ENCODE measurements at regions not wholly inside any gene's neighbourhood (a gene's known extent, or its start where the extent isn't known, plus 50 kb on each side); places are given as distances from the start of the nearest gene placed in this dataset.

DNA sequence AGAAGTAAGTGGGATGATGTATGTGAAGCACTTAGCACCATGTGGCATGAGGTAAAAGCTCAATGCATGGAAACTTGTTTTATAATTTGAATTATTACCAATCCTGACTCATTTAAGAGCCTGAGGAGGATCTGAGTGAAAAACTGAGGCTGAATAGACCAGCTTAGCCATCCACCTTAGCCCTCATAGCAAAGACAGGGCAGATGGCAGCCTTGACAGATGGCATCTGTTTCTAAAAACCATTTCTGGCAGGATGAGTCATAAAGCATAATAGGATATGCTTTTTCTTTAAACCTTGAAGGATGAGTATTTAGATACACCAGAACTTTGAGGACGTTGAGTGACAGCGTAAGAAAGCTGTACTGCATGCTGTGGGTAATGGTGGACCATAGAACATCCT is 61.0 kb upstream of the NAV2 start:
- H3K9me3 ChIP-seq: no peaks in the 10 kb centered on the region
- H3K4me1 ChIP-seq: peaks cover 3% of the 10 kb centered on the region
- no peak overlapping the region for H3K27ac ChIP-seq
- no peaks in the 10 kb centered on the region for H3K27me3 ChIP-seq
- intact Hi-C loops (cut with DNase I): no loop called here
- TF ChIP-seq, protein P1, sequence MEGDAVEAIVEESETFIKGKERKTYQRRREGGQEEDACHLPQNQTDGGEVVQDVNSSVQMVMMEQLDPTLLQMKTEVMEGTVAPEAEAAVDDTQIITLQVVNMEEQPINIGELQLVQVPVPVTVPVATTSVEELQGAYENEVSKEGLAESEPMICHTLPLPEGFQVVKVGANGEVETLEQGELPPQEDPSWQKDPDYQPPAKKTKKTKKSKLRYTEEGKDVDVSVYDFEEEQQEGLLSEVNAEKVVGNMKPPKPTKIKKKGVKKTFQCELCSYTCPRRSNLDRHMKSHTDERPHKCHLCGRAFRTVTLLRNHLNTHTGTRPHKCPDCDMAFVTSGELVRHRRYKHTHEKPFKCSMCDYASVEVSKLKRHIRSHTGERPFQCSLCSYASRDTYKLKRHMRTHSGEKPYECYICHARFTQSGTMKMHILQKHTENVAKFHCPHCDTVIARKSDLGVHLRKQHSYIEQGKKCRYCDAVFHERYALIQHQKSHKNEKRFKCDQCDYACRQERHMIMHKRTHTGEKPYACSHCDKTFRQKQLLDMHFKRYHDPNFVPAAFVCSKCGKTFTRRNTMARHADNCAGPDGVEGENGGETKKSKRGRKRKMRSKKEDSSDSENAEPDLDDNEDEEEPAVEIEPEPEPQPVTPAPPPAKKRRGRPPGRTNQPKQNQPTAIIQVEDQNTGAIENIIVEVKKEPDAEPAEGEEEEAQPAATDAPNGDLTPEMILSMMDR (IDR thresholded peaks at IDR 0.05): no peak
- no peak overlapping the region for H3K4me3 ChIP-seq
- no peaks in the 10 kb centered on the region for H3K36me3 ChIP-seq
- DNase-seq (no peak), ATAC-seq (no peak)

DNA sequence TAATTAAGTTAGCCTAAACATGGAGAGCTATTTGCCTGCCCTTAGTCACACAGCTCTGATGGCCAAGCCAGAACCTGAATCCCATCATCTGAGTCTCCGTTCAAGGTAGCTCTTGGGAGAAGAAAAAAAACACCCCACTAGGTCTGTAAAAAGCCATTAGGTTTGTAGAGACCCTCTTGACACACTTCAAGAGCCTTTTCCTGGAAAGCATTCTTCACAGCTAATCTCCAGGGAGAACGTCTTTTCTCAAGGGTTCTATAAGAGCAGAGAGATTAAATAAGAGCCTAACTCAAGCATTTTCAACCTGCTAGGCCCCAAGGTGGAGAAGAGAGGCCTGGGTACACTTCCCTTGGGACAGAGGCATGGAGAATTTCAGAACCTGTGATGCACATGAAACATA is 61.6 kb upstream of the NAV2 start:
- DNase-seq (no peak), ATAC-seq (peak; percentile 43)
- Histone ChIP-seq H3K27ac (no peak overlapping the region), H3K9me3 (no peaks in the 10 kb centered on the region), H3K4me1 (peaks cover 3% of the 10 kb centered on the region), H3K27me3 (no peaks in the 10 kb centered on the region), H3K36me3 (no peaks in the 10 kb centered on the region), H3K4me3 (no peak overlapping the region)
- TF ChIP-seq, protein P1 (IDR thresholded peaks at IDR 0.05): no peak
- intact Hi-C loops (cut with DNase I): no loop called here

DNA sequence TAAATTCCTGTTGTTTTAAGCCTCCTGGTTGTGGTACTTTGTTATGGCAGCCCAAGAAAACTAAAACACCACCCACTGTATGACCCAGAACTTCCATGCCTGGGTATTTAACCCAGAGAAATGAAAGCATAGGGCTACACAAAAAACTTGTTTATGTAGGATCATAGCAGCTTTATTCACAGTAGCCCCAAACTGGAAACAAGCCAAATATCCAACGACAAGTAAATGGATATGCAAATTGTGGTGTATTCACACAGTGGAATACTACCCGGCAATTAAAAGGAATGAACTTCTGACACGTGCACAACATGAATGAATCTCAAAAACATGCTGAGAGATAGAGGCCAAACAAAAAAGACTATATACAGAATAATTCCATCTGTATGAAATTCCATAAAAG is 62.2 kb upstream of the NAV2 start:
- H3K9me3 ChIP-seq: no peaks in the 10 kb centered on the region
- no peak for DNase-seq
- TF ChIP-seq, protein P1 (IDR thresholded peaks at IDR 0.05): no peak
- H3K4me3 ChIP-seq: no peak overlapping the region
- H3K27ac ChIP-seq: no peak overlapping the region
- no peak for ATAC-seq
- H3K27me3 ChIP-seq: no peaks in the 10 kb centered on the region
- intact Hi-C loops (cut with DNase I): no loop called here
- H3K36me3 ChIP-seq: no peaks in the 10 kb centered on the region
- peaks cover 3% of the 10 kb centered on the region for H3K4me1 ChIP-seq

DNA sequence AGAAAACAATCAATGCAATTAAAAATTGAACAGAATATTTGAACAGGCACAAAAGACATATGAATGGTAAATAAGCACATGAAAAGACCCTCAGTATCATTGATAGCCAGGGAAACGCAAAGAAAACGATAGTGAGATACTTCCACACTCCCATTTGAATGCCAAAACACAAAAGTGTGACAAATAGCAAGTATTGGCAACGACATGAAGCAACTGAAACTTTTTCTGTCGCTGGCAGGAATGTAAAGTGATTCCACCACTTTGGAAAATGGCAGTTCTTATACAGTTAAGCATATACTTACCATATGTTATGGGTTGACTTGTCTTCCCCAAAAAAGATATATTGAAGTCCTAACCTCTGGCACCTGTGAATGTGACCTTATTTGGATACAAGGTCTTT is 62.9 kb upstream of the NAV2 start:
- ATAC-seq (no peak), DNase-seq (no peak)
- TF ChIP-seq, protein P1 (IDR thresholded peaks at IDR 0.05): no peak
- H3K4me1 ChIP-seq: peaks cover 3% of the 10 kb centered on the region
- no peak overlapping the region for H3K4me3 ChIP-seq
- H3K27me3 ChIP-seq: no peaks in the 10 kb centered on the region
- intact Hi-C loops (cut with DNase I): no loop called here
- no peaks in the 10 kb centered on the region for H3K36me3 ChIP-seq
- H3K27ac ChIP-seq: no peak overlapping the region
- H3K9me3 ChIP-seq: no peaks in the 10 kb centered on the region

DNA sequence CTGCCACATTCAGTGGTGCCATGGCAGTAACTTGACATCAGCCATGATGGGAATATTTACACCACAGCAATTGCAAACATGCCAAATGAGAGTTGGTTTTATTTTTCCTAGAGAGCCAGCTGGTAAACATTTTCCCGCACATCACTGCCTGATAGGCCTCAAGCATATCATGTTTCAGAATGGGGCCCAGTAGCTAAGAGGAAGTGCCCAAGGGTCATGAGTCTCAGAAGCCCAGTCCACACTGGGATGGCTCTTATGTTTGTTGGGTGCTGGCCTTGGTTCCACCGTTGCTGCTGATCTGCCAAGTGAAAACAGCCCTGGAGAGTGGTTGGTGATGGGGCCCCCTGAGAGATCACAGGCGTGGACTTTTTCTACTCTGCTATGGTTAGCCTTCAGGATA is 64.3 kb upstream of the NAV2 start:
- Histone ChIP-seq H3K27me3 (no peaks in the 10 kb centered on the region), H3K9me3 (no peaks in the 10 kb centered on the region), H3K27ac (no peak overlapping the region), H3K36me3 (no peaks in the 10 kb centered on the region), H3K4me1 (peaks cover 3% of the 10 kb centered on the region), H3K4me3 (no peak overlapping the region)
- intact Hi-C loops (cut with DNase I): no loop called here
- ATAC-seq (no peak), DNase-seq (no peak)
- TF ChIP-seq, protein P1 (IDR thresholded peaks at IDR 0.05): no peak

DNA sequence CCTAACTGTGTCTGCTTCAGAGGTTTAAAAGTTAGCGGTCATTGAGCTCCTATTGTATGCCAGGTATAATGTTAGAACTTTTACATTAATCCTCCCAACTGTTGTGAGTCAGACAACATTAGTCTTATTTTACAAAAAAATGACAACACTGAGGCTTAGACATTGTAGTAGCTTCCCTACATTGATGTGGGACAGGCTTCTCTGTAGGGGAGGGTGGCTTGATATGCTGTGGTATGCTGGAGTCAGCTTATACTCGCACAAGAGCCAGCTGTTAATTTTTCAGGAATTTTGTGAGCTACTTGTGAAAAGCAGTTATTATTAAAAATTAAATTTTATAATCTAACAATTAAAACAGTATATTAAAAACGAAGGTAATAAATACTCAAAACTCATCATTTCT is 64.8 kb upstream of the NAV2 start:
- Histone ChIP-seq H3K27me3 (no peaks in the 10 kb centered on the region), H3K27ac (no peak overlapping the region), H3K9me3 (no peaks in the 10 kb centered on the region), H3K36me3 (no peaks in the 10 kb centered on the region), H3K4me3 (no peak overlapping the region), H3K4me1 (peaks cover 3% of the 10 kb centered on the region)
- ATAC-seq: no peak
- intact Hi-C loops (cut with DNase I): no loop called here
- TF ChIP-seq, protein P1 (IDR thresholded peaks at IDR 0.05): no peak
- no peak for DNase-seq

Data from upper lobe of right lung (tissue), 1 donor.